Ovary (tissue), 3 donors: ENCODE measurements at regions not wholly inside any gene's neighbourhood (a gene's known extent, or its start where the extent isn't known, plus 50 kb on each side); places are given as distances from the start of the nearest gene placed in this dataset.
"Not testable (repeated sequence)": the region's sequence is repeated elsewhere in the genome, so short reads cannot be mapped to it uniquely, and the experiment has no call there.

ENCODE experiments used
- EP300 ChIP-seq: sonication (generic); formaldehyde crosslinking; IDR thresholded peaks from one replicate; pipeline ENCODE4 v1.6.1; 2017; ENCODE audit warnings: antibody characterized with exemption
- TF ChIP-seq, protein P1 (sequence below), 3 donors: fragments of 450-650 bp in 2 of 3; fragments of 200-600 bp in 1 of 3; IDR thresholded peaks; one replicate each; pipeline versions ENCODE4 v1.5.1 to v1.8.0; 2016 to 2022; ENCODE audit warnings: antibody characterized with exemption in 3 of 3, mild to moderate bottlenecking in 1 of 3
- donor health status: DM: no; HTN: no; CAD: no.

DNA sequence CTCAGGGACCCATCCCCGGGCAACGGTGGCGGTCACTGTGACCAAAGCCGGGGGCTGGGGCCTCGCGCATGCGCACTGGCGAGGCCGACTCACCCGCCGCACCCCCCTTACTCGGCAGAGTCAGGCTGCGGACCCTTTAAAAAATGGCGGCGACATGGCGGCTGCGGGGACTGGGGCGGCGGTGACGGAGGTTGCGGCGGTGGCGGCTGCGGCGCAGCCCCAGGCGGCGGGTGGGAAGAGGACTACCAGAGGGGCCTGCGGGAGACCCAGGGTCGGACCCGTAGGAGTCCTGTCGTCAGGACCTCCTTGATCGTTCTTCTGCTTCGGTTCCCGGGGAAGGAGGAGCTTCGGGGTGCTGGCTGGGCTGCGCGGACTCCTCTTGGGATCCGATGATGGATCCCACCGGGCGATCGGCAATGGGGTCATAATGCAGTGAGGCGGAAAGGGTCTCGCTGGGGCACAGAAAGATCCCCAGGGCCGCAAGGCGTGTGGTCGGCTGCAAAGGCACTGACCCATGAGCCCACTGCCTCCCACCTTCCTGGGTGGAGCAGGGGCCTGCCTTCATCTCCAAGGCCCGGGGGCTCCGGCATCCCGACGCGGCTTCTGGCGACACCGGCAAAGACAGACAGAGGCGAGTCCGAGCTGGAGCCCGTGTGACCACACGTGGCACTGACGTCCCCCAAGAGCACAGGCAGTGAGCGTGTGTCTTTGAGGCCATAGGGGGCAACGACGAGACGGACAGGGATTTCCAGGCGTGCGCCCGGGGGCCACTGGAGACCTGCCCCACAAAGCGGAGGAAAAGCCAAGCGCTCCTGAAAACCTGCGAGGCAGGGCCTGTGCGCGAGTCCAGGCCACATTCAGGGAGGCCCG lies 1172.7 kb upstream of the PCDH10 start:
- TF ChIP-seq EP300, result not testable (repeated sequence)
- TF ChIP-seq, protein P1, sequence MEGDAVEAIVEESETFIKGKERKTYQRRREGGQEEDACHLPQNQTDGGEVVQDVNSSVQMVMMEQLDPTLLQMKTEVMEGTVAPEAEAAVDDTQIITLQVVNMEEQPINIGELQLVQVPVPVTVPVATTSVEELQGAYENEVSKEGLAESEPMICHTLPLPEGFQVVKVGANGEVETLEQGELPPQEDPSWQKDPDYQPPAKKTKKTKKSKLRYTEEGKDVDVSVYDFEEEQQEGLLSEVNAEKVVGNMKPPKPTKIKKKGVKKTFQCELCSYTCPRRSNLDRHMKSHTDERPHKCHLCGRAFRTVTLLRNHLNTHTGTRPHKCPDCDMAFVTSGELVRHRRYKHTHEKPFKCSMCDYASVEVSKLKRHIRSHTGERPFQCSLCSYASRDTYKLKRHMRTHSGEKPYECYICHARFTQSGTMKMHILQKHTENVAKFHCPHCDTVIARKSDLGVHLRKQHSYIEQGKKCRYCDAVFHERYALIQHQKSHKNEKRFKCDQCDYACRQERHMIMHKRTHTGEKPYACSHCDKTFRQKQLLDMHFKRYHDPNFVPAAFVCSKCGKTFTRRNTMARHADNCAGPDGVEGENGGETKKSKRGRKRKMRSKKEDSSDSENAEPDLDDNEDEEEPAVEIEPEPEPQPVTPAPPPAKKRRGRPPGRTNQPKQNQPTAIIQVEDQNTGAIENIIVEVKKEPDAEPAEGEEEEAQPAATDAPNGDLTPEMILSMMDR (IDR thresholded peaks at IDR 0.05), result not testable (repeated sequence)
